HK-2 (cell line): ENCODE measurements at regions not wholly inside any gene's neighbourhood (a gene's known extent, or its start where the extent isn't known, plus 50 kb on each side); places are given as distances from the start of the nearest gene placed in this dataset.

ENCODE experiments used
- DNase-seq: peaks from one replicate; pipeline ENCODE4 v3.0.0-alpha.2; 2018; ENCODE audit not compliant: unreplicated experiment

- no peak for DNase-seq
These were observed 72.3 kb upstream of the BOC start for GRCh38 chr3:113138839-113139743.

- peak; percentile 37 for DNase-seq
These were observed 70.5 kb upstream of the BOC start for GRCh38 chr3:113140876-113141275.

- no peak for DNase-seq
These were observed 69.8 kb upstream of the BOC start for GRCh38 chr3:113141543-113141942.

- DNase-seq, result no peak
These were observed 68.9 kb upstream of the BOC start for GRCh38 chr3:113142476-113142875.

- DNase-seq, result no peak
These were observed 68.0 kb upstream of the BOC start for GRCh38 chr3:113143353-113143752.

- no peak for DNase-seq
These were observed 63.6 kb upstream of the BOC start for GRCh38 chr3:113147681-113148261.

- no peak for DNase-seq
These were observed 63.1 kb upstream of the BOC start for GRCh38 chr3:113148284-113148683.

- DNase-seq, result no peak
These were observed 61.1 kb upstream of the BOC start for GRCh38 chr3:113150250-113150649.

GRCh38 chr3:113151461-113152031, 59.8 kb upstream of the BOC start:
- DNase-seq, result no peak

GRCh38 chr3:113152849-113153248, 58.5 kb upstream of the BOC start:
- DNase-seq, result no peak

GRCh38 chr3:113153499-113154107, 57.8 kb upstream of the BOC start:
- DNase-seq, result no peak

GRCh38 chr3:113156816-113157333, 54.5 kb upstream of the BOC start:
- DNase-seq, result no peak

- no peak for DNase-seq
These were observed 53.8 kb upstream of the BOC start for GRCh38 chr3:113157408-113158030.

- DNase-seq, result no peak
These were observed 53.2 kb upstream of the BOC start for GRCh38 chr3:113158171-113158570.
